ENCODE measurements at regions not wholly inside any gene's neighbourhood (a gene's known extent, or its start where the extent isn't known, plus 50 kb on each side); places are given as distances from the start of the nearest gene placed in this dataset.

DNA sequence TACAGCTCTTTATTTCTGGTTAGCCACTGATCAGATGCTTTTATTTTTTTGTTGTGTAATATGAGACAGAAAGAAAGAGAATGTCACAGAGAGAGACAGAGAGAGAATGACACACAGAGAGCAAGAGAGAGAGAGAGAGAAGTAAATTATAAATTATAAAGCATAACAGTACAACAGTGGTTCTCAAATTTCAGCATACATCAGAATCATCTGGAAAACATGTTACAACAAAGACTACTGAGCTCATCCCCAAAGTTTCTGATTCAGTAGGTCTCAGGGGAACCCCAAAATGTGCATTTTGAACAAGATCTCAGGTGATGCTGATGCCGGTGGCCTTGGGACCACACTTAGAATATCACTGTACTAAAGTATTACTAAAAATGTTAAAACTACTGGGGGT is 245.8 kb upstream of the DIAPH2 start:
- H3K27ac ChIP-seq (ENCODE audit: low read depth in 1 of 2, low read length in 2 of 2) = no peak overlapping the region
- H4K20me1 ChIP-seq (ENCODE audit: insufficient read depth, low read length) = no peaks in the 10 kb centered on the region
- Mint-ChIP-seq H3K9me3 (no peaks in the 10 kb centered on the region), H3K36me3 (no peaks in the 10 kb centered on the region), H3K27ac (no peak overlapping the region), H3K4me3 (no peak overlapping the region), H3K27me3 (ENCODE audit: low read depth in 3 of 3) (peaks cover 0 to 1% (median 0%) of the 10 kb centered on the region in 3 donors), H3K4me1 (peaks cover 2% of the 10 kb centered on the region)
- no peak for DNase-seq
- TF ChIP-seq, protein P1, sequence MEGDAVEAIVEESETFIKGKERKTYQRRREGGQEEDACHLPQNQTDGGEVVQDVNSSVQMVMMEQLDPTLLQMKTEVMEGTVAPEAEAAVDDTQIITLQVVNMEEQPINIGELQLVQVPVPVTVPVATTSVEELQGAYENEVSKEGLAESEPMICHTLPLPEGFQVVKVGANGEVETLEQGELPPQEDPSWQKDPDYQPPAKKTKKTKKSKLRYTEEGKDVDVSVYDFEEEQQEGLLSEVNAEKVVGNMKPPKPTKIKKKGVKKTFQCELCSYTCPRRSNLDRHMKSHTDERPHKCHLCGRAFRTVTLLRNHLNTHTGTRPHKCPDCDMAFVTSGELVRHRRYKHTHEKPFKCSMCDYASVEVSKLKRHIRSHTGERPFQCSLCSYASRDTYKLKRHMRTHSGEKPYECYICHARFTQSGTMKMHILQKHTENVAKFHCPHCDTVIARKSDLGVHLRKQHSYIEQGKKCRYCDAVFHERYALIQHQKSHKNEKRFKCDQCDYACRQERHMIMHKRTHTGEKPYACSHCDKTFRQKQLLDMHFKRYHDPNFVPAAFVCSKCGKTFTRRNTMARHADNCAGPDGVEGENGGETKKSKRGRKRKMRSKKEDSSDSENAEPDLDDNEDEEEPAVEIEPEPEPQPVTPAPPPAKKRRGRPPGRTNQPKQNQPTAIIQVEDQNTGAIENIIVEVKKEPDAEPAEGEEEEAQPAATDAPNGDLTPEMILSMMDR (IDR thresholded peaks at IDR 0.05) = no peak
- no peaks in the 10 kb centered on the region for H3K36me3 ChIP-seq (replicated peaks in 1 of 2; ENCODE audit: control insufficient read depth in 1 of 2, insufficient read depth in 2 of 2, low read length in 2 of 2)
- H3K9me3 ChIP-seq (replicated peaks in 1 of 2; ENCODE audit: control insufficient read depth in 1 of 2, insufficient read depth in 1 of 2, low read length in 2 of 2) = no peaks in the 10 kb centered on the region
- no peaks in the 10 kb centered on the region for H3K4me1 ChIP-seq (ENCODE audit: control insufficient read depth in 1 of 2, insufficient read depth in 2 of 2, low read length in 2 of 2)
- no peak overlapping the region for H2AFZ ChIP-seq (ENCODE audit: insufficient read depth, low read depth, low read length, poor library complexity, severe bottlenecking)
- no peak overlapping the region for H3K4me3 ChIP-seq (replicated peaks in 1 of 3; ENCODE audit: low read depth in 2 of 3, low read length in 3 of 3)
- intact Hi-C loops (cut with micrococcal nuclease) = no loop called here
- no peak overlapping the region for H3K4me2 ChIP-seq (replicated peaks; ENCODE audit: extremely low read depth, low read length, poor library complexity, severe bottlenecking)
- WGBS (ENCODE audit: insufficient coverage) = no CpG with 5 or more reads among the region's 1 CpG
- no peaks in the 10 kb centered on the region for H3K27me3 ChIP-seq (ENCODE audit: control insufficient read depth in 2 of 2, insufficient read depth in 2 of 2, low read length in 2 of 2)
- H3K9ac ChIP-seq (ENCODE audit: insufficient read depth, low read length, poor library complexity, severe bottlenecking) = no peak overlapping the region
- H3K79me2 ChIP-seq (ENCODE audit: insufficient read depth, low read length) = no peaks in the 10 kb centered on the region

DNA sequence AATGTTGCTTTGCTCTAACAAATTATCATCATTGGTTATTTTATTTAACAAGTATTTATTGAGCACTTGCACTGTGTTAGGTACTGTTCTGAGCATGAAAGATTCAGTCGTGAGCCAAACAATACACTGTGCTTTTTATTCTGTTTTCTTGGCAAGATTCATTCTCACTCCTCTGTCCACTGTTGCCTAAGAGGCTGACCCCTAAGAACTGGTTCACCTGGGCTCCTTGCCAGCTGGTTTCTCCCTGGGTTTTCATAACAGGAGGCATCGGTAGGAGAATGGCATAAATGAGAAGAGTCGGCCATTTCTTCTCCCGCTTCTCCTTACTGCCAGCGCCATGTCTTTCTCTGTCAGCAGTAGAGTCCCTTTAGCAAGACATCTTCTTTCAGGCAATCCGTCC is 243.7 kb upstream of the DIAPH2 start:
- H3K4me1 ChIP-seq (ENCODE audit: control insufficient read depth in 1 of 2, insufficient read depth in 2 of 2, low read length in 2 of 2) = no peaks in the 10 kb centered on the region
- H3K27ac Mint-ChIP-seq = no peak overlapping the region
- no CpG with 5 or more reads among the region's 6 CpGs for WGBS (ENCODE audit: insufficient coverage)
- no peak overlapping the region for H3K4me3 Mint-ChIP-seq
- no peaks in the 10 kb centered on the region for H3K27me3 ChIP-seq (ENCODE audit: control insufficient read depth in 2 of 2, insufficient read depth in 2 of 2, low read length in 2 of 2)
- H2AFZ ChIP-seq (ENCODE audit: insufficient read depth, low read depth, low read length, poor library complexity, severe bottlenecking) = no peak overlapping the region
- TF ChIP-seq, protein P1 (IDR thresholded peaks at IDR 0.05) = no peak
- DNase-seq = no peak
- no peaks in the 10 kb centered on the region for H3K36me3 ChIP-seq (replicated peaks in 1 of 2; ENCODE audit: control insufficient read depth in 1 of 2, insufficient read depth in 2 of 2, low read length in 2 of 2)
- intact Hi-C loops (cut with micrococcal nuclease) = no loop called here
- no peaks in the 10 kb centered on the region for H3K9me3 ChIP-seq (replicated peaks in 1 of 2; ENCODE audit: control insufficient read depth in 1 of 2, insufficient read depth in 1 of 2, low read length in 2 of 2)
- no peaks in the 10 kb centered on the region for H3K36me3 Mint-ChIP-seq
- no peaks in the 10 kb centered on the region for H3K9me3 Mint-ChIP-seq
- H3K79me2 ChIP-seq (ENCODE audit: insufficient read depth, low read length) = no peaks in the 10 kb centered on the region
- peaks cover 0 to 1% (median 0%) of the 10 kb centered on the region in 3 donors for H3K27me3 Mint-ChIP-seq (ENCODE audit: low read depth in 3 of 3)
- no peak overlapping the region for H3K27ac ChIP-seq (ENCODE audit: low read depth in 1 of 2, low read length in 2 of 2)
- no peaks in the 10 kb centered on the region for H4K20me1 ChIP-seq (ENCODE audit: insufficient read depth, low read length)
- no peak overlapping the region for H3K9ac ChIP-seq (ENCODE audit: insufficient read depth, low read length, poor library complexity, severe bottlenecking)
- peaks cover 6% of the 10 kb centered on the region for H3K4me1 Mint-ChIP-seq
- no peak overlapping the region for H3K4me2 ChIP-seq (replicated peaks; ENCODE audit: extremely low read depth, low read length, poor library complexity, severe bottlenecking)
- H3K4me3 ChIP-seq (replicated peaks in 1 of 3; ENCODE audit: low read depth in 2 of 3, low read length in 3 of 3) = no peak overlapping the region

Data from CD14-positive monocyte (primary cell).